ENCODE measurements at regions not wholly inside any gene's neighbourhood (a gene's known extent, or its start where the extent isn't known, plus 50 kb on each side); places are given as distances from the start of the nearest gene placed in this dataset.

DNA sequence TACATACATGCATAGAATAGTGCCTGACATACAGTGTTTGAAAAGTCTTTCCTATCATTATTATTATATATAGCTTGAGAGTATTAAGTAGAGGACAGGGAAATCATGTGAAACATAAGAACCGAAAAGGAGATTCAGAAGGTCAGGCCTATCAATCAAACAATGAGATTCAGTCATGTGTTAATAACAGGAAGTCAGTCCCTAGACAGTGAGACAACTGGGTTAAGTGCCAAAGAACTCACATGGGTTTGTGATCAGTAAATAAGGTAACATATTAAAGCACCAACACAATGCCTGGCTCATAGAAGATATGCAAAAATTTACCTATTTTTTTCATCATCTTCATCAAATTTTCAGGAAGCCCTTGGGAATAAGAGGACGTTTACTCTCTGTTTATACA is 174.3 kb upstream of the FAT3 start:
- dilution Hi-C loops (cut with MboI; ENCODE audit: extremely low pct_ligation_motif_present, low sequenced_read_pairs) (no loop called here), intact Hi-C loops (cut with micrococcal nuclease) (no loop called here)
- Histone ChIP-seq H3K9me1 (replicated peaks; ENCODE audit: control insufficient read depth, extremely low read depth, insufficient read depth, low read length) (no peaks in the 10 kb centered on the region), H3K27ac (ENCODE audit: insufficient read depth, low read depth, low read length) (no peak overlapping the region), H2AFZ (ENCODE audit: low read depth, low read length) (no peak overlapping the region), H3K4me2 (ENCODE audit: insufficient read depth, low read length) (no peak overlapping the region), H3K36me3 (ENCODE audit: control insufficient read depth in 2 of 2, extremely low read depth in 1 of 2, insufficient read depth in 2 of 2, low read length in 2 of 2) (no peaks in the 10 kb centered on the region), H3K9ac (replicated peaks; ENCODE audit: extremely low read depth, insufficient read depth, low read length) (no peak overlapping the region), H3K79me2 (ENCODE audit: control insufficient read depth, insufficient read depth, low read length) (no peaks in the 10 kb centered on the region), H3K9me3 (replicated peaks; ENCODE audit: control insufficient read depth, insufficient read depth, low read length) (no peaks in the 10 kb centered on the region), H3K27me3 (ENCODE audit: control insufficient read depth in 2 of 2, insufficient read depth in 2 of 2, low read length in 2 of 2) (no peaks in the 10 kb centered on the region), H4K20me1 (replicated peaks; ENCODE audit: control insufficient read depth, extremely low read depth, insufficient read depth, low read length) (no peaks in the 10 kb centered on the region), H3K4me1 (ENCODE audit: control insufficient read depth, extremely low read depth, insufficient read depth, low read length) (no peaks in the 10 kb centered on the region), H3K4me3 (replicated peaks in 1 of 3; ENCODE audit: insufficient read depth in 1 of 3, low read depth in 1 of 3, low read length in 3 of 3) (no peak overlapping the region)
- CTCF ChIA-PET: no interaction called here
- no TSS peak for BruUV-seq (replicated peaks)
- TF ChIP-seq POLR2A (IDR thresholded peaks at IDR 0.05; ENCODE audit: low read depth, low read length) (no peak), GATA2 (IDR thresholded peaks at IDR 0.05; ENCODE audit: insufficient read depth, insufficient read length, low read depth, low read length) (no peak), EZH2 (IDR thresholded peaks at IDR 0.05; ENCODE audit: borderline replicate concordance, low read depth, low read length, severe bottlenecking) (no peak)
- TF ChIP-seq, protein P1, sequence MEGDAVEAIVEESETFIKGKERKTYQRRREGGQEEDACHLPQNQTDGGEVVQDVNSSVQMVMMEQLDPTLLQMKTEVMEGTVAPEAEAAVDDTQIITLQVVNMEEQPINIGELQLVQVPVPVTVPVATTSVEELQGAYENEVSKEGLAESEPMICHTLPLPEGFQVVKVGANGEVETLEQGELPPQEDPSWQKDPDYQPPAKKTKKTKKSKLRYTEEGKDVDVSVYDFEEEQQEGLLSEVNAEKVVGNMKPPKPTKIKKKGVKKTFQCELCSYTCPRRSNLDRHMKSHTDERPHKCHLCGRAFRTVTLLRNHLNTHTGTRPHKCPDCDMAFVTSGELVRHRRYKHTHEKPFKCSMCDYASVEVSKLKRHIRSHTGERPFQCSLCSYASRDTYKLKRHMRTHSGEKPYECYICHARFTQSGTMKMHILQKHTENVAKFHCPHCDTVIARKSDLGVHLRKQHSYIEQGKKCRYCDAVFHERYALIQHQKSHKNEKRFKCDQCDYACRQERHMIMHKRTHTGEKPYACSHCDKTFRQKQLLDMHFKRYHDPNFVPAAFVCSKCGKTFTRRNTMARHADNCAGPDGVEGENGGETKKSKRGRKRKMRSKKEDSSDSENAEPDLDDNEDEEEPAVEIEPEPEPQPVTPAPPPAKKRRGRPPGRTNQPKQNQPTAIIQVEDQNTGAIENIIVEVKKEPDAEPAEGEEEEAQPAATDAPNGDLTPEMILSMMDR (IDR thresholded peaks at IDR 0.05; ENCODE audit: extremely low read depth in 1 of 2, insufficient read depth in 1 of 2, low read depth in 1 of 2, low read length in 2 of 2): no peak
- POLR2A ChIA-PET: no interaction called here
- DNase-seq (ENCODE audit: low read depth, low spot score): no peak
- FAIRE-seq: no peak

- DNase-seq (ENCODE audit: low read depth, low spot score): no peak
- FAIRE-seq: no peak
- dilution Hi-C loops (cut with MboI; ENCODE audit: extremely low pct_ligation_motif_present, low sequenced_read_pairs) (no loop called here), intact Hi-C loops (cut with micrococcal nuclease) (no loop called here)
- Histone ChIP-seq H3K27ac (ENCODE audit: insufficient read depth, low read depth, low read length) (no peak overlapping the region), H3K9ac (replicated peaks; ENCODE audit: extremely low read depth, insufficient read depth, low read length) (no peak overlapping the region), H3K4me3 (replicated peaks in 1 of 3; ENCODE audit: insufficient read depth in 1 of 3, low read depth in 1 of 3, low read length in 3 of 3) (no peak overlapping the region), H3K36me3 (ENCODE audit: control insufficient read depth in 2 of 2, extremely low read depth in 1 of 2, insufficient read depth in 2 of 2, low read length in 2 of 2) (no peaks in the 10 kb centered on the region), H3K4me1 (ENCODE audit: control insufficient read depth, extremely low read depth, insufficient read depth, low read length) (no peaks in the 10 kb centered on the region), H4K20me1 (replicated peaks; ENCODE audit: control insufficient read depth, extremely low read depth, insufficient read depth, low read length) (no peaks in the 10 kb centered on the region), H3K79me2 (ENCODE audit: control insufficient read depth, insufficient read depth, low read length) (no peaks in the 10 kb centered on the region), H3K9me1 (replicated peaks; ENCODE audit: control insufficient read depth, extremely low read depth, insufficient read depth, low read length) (no peaks in the 10 kb centered on the region), H2AFZ (ENCODE audit: low read depth, low read length) (no peak overlapping the region), H3K4me2 (ENCODE audit: insufficient read depth, low read length) (no peak overlapping the region), H3K27me3 (ENCODE audit: control insufficient read depth in 2 of 2, insufficient read depth in 2 of 2, low read length in 2 of 2) (no peaks in the 10 kb centered on the region), H3K9me3 (replicated peaks; ENCODE audit: control insufficient read depth, insufficient read depth, low read length) (no peaks in the 10 kb centered on the region)
- ChIA-PET CTCF (no interaction called here), POLR2A (no interaction called here)
- no TSS peak for BruUV-seq (replicated peaks)
- TF ChIP-seq JUN (IDR thresholded peaks at IDR 0.05; ENCODE audit: borderline replicate concordance, insufficient read depth, insufficient read length, low read depth) (no peak), FOS (IDR thresholded peaks at IDR 0.05; ENCODE audit: borderline replicate concordance, insufficient read depth, low read length) (no peak), EZH2 (IDR thresholded peaks at IDR 0.05; ENCODE audit: borderline replicate concordance, low read depth, low read length, severe bottlenecking) (no peak), POLR2A (IDR thresholded peaks at IDR 0.05; ENCODE audit: low read depth, low read length) (no peak), MYC (IDR thresholded peaks at IDR 0.05; ENCODE audit: low read depth, low read length) (no peak), POLR2AphosphoS5 (IDR thresholded peaks at IDR 0.05; ENCODE audit: insufficient read depth, low read depth, low read length) (no peak), MAX (IDR thresholded peaks at IDR 0.05; ENCODE audit: insufficient read depth, insufficient read length) (no peak)
- TF ChIP-seq, protein P1 (IDR thresholded peaks at IDR 0.05; ENCODE audit: extremely low read depth in 1 of 2, insufficient read depth in 1 of 2, low read depth in 1 of 2, low read length in 2 of 2): no peak
These were observed 176.2 kb upstream of the FAT3 start for GRCh38 chr11:92048415-92048814.

All from endothelial cell of umbilical vein (primary cell).